HS-5 (cell line): ENCODE measurements at regions not wholly inside any gene's neighbourhood (a gene's known extent, or its start where the extent isn't known, plus 50 kb on each side); places are given as distances from the start of the nearest gene placed in this dataset.

Experiments used
- DNase-seq: peaks from one replicate; pipeline ENCODE4 v3.0.0-alpha.2; 2012; ENCODE audit warnings: low read depth

GRCh38 chr17:71158437-71158836 lies 962.4 kb upstream of the SOX9 start:
- DNase-seq, result no peak

- DNase-seq, result no peak
These were observed 957.6 kb upstream of the SOX9 start for GRCh38 chr17:71163121-71163812.

- no peak for DNase-seq
These were observed 957.1 kb upstream of the SOX9 start for GRCh38 chr17:71163813-71164122.

GRCh38 chr17:71164561-71164960 lies 956.3 kb upstream of the SOX9 start:
- DNase-seq, result no peak

- DNase-seq, result no peak
These were observed 954.5 kb upstream of the SOX9 start for GRCh38 chr17:71166311-71166710.

- no peak for DNase-seq
These were observed 952.6 kb upstream of the SOX9 start for GRCh38 chr17:71168053-71168741.

- DNase-seq, result no peak
These were observed 950.8 kb upstream of the SOX9 start for GRCh38 chr17:71170070-71170469.

- DNase-seq, result no peak
These were observed 949.5 kb upstream of the SOX9 start for GRCh38 chr17:71171270-71171669.

GRCh38 chr17:71173991-71174390 lies 946.8 kb upstream of the SOX9 start:
- no peak for DNase-seq

- no peak for DNase-seq
These were observed 944.5 kb upstream of the SOX9 start for GRCh38 chr17:71176331-71176730.

- DNase-seq, result no peak
These were observed 943.8 kb upstream of the SOX9 start for GRCh38 chr17:71176928-71177443.

- no peak for DNase-seq
These were observed 939.9 kb upstream of the SOX9 start for GRCh38 chr17:71180801-71181385.

GRCh38 chr17:71183066-71183660 lies 937.7 kb upstream of the SOX9 start:
- DNase-seq, result no peak

GRCh38 chr17:71184716-71185115 lies 936.1 kb upstream of the SOX9 start:
- no peak for DNase-seq

GRCh38 chr17:71187145-71187878 lies 933.5 kb upstream of the SOX9 start:
- no peak for DNase-seq

GRCh38 chr17:71188811-71189492 lies 931.9 kb upstream of the SOX9 start:
- peak; percentile 84 for DNase-seq

- no peak for DNase-seq
These were observed 931.4 kb upstream of the SOX9 start for GRCh38 chr17:71189493-71189831.

- DNase-seq, result no peak
These were observed 928.7 kb upstream of the SOX9 start for GRCh38 chr17:71192039-71192555.

GRCh38 chr17:71192848-71193247 lies 928.0 kb upstream of the SOX9 start:
- DNase-seq, result no peak

GRCh38 chr17:71200597-71200996 lies 920.2 kb upstream of the SOX9 start:
- no peak for DNase-seq

- no peak for DNase-seq
These were observed 919.2 kb upstream of the SOX9 start for GRCh38 chr17:71201639-71202038.

- DNase-seq, result no peak
These were observed 918.4 kb upstream of the SOX9 start for GRCh38 chr17:71202449-71202848.
